Activated CD8-positive, alpha-beta T cell treated with anti-CD3 and anti-CD28 coated beads for 36 hours (primary cell): ENCODE measurements at regions not wholly inside any gene's neighbourhood (a gene's known extent, or its start where the extent isn't known, plus 50 kb on each side); places are given as distances from the start of the nearest gene placed in this dataset.
"Not testable (repeated sequence)": the region's sequence is repeated elsewhere in the genome, so short reads cannot be mapped to it uniquely, and the experiment has no call there.

Source experiments
- ATAC-seq: fragments of 200-7000 bp; cut with Tn5 transposase; one replicate; pipeline ENCODE4 v1.10.0; 2021; ENCODE audit warnings: mild to moderate bottlenecking, moderate library complexity
- CTCF ChIA-PET: fragments of 350-600 bp; sonication (Branson Sonifier 250); formaldehyde crosslinking; loops from one replicate; lab custom pipeline; 2021; ENCODE audit warnings: antibody characterized with exemption; lab: Charles Lee
- POLR2A ChIA-PET: fragments of 350-600 bp; sonication (Branson Sonifier 250); formaldehyde crosslinking; loops from one replicate; lab custom pipeline; 2021; ENCODE audit warnings: antibody characterized with exemption; lab: Charles Lee
- DNase-seq: peaks from one replicate; pipeline ENCODE4 v3.0.0-alpha.2; 2020
- H3K27ac Mint-ChIP-seq: one replicate; pipeline ENCODE4 v1.8.0; 2021; ENCODE audit warnings: mild to moderate bottlenecking, mixed read lengths
- H3K27me3 Mint-ChIP-seq: one replicate; pipeline ENCODE4 v1.8.0; 2021; ENCODE audit warnings: mixed read lengths
- H3K36me3 Mint-ChIP-seq: one replicate; pipeline ENCODE4 v1.8.0; 2021; ENCODE audit warnings: low read depth, mixed read lengths
- H3K4me1 Mint-ChIP-seq: one replicate; pipeline ENCODE4 v1.8.0; 2021; ENCODE audit warnings: low read depth, mixed read lengths
- H3K4me3 Mint-ChIP-seq: one replicate; pipeline ENCODE4 v1.8.0; 2021; ENCODE audit warnings: mild to moderate bottlenecking, moderate library complexity, mixed read lengths
- H3K9me3 Mint-ChIP-seq: one replicate; pipeline ENCODE4 v1.8.0; 2021; ENCODE audit warnings: mixed read lengths
- intact Hi-C: fragments of 100-400 bp; cut with micrococcal nuclease; formaldehyde crosslinking; loops from one replicate; pipeline ENCODE4 v1.10.0; 2022
- TF ChIP-seq, protein P1 (sequence below): fragments of 200-600 bp; IDR thresholded peaks from one replicate; pipeline ENCODE4 v1.8.0; 2022; ENCODE audit warnings: antibody characterized with exemption, mild to moderate bottlenecking

DNA sequence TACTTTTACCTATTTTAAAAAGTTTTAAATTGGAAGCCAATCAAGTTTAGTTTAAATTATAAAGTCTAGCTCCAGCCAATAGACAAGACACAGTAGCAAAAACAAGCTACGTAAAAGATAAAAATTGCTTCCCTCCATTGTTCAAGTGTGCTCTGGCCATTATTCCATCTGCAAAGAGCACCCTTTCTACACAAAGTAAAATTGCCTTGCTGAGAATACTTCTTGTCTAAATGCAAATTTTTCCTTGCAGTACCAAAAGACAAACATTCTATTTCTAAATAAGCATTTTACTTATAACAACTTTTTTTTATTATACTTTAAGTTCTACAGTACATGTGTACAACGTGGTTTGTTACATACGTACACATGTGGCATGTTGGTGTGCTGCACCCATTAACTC is 75.9 kb upstream of the ZNF746 start:
- ATAC-seq (no peak), DNase-seq (no peak)
- CTCF ChIA-PET: no interaction called here
- intact Hi-C loops: no loop called here
- Mint-ChIP-seq H3K9me3 (peaks cover 58% of the 10 kb centered on the region), H3K27me3 (no peaks in the 10 kb centered on the region), H3K4me3 (no peak overlapping the region), H3K27ac (no peak overlapping the region), H3K4me1 (peaks cover 1% of the 10 kb centered on the region), H3K36me3 (peaks cover 51% of the 10 kb centered on the region)
- TF ChIP-seq, protein P1, sequence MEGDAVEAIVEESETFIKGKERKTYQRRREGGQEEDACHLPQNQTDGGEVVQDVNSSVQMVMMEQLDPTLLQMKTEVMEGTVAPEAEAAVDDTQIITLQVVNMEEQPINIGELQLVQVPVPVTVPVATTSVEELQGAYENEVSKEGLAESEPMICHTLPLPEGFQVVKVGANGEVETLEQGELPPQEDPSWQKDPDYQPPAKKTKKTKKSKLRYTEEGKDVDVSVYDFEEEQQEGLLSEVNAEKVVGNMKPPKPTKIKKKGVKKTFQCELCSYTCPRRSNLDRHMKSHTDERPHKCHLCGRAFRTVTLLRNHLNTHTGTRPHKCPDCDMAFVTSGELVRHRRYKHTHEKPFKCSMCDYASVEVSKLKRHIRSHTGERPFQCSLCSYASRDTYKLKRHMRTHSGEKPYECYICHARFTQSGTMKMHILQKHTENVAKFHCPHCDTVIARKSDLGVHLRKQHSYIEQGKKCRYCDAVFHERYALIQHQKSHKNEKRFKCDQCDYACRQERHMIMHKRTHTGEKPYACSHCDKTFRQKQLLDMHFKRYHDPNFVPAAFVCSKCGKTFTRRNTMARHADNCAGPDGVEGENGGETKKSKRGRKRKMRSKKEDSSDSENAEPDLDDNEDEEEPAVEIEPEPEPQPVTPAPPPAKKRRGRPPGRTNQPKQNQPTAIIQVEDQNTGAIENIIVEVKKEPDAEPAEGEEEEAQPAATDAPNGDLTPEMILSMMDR: no peak
- POLR2A ChIA-PET: interaction anchor here (0.6 kb wide), 1 partner anchor 153 kb away, joined by 3 read pairs; no protein-coding TSS in a partner anchor

DNA sequence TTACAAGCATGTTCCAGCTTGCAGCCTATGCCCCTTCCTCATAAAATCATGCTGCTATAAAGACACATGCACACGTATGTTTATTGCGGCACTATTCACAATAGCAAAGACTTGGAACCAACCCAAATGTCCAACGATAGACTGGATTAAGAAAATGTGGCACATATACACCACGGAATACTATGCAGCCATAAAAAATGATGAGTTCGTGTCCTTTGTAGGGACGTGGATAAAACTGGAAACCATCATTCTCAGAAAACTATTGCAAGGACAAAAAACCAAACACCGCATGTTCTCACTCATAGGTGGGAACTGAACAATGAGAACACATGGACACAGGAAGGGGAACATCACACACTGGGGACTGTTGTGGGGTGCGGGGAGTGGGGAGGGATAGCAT is 75.3 kb upstream of the ZNF746 start:
- H3K27ac Mint-ChIP-seq, H3K4me1 Mint-ChIP-seq, H3K27me3 Mint-ChIP-seq, DNase-seq, H3K4me3 Mint-ChIP-seq, intact Hi-C loops, CTCF ChIA-PET, ATAC-seq: not testable (repeated sequence)
- POLR2A ChIA-PET: interaction anchor here (0.6 kb wide), 1 partner anchor 154 kb away, joined by 3 read pairs; no protein-coding TSS in a partner anchor
- Mint-ChIP-seq H3K9me3 (peaks cover 56% of the 10 kb centered on the region), H3K36me3 (peaks cover 51% of the 10 kb centered on the region)

DNA sequence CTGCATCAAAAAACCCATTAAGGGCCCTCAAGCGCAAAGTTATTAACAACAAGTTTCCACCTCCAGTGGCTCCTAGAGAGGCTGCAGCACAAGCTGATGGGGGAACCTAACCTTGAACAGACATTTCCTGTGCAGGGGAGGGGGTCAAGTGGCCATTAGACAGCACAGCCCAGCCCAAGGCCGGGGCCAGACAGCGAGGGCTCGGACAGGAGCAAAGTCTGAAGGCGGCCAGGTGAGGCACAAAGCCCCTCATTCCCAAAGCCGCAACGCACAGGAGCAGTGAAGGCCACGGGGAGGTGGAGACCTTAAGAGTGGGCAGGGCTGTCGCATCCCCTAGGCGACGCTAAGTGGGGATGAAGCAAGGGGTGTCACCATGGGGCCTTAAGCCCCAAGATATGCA is 73.2 kb upstream of the ZNF746 start:
- Mint-ChIP-seq H3K4me1 (peaks cover 6% of the 10 kb centered on the region), H3K4me3 (no peak overlapping the region), H3K27ac (no peak overlapping the region), H3K36me3 (peaks cover 64% of the 10 kb centered on the region), H3K27me3 (no peaks in the 10 kb centered on the region), H3K9me3 (peaks cover 50% of the 10 kb centered on the region)
- ChIA-PET POLR2A (no interaction called here), CTCF (no interaction called here)
- TF ChIP-seq, protein P1: no peak
- DNase-seq (no peak), ATAC-seq (no peak)
- intact Hi-C loops: no loop called here

DNA sequence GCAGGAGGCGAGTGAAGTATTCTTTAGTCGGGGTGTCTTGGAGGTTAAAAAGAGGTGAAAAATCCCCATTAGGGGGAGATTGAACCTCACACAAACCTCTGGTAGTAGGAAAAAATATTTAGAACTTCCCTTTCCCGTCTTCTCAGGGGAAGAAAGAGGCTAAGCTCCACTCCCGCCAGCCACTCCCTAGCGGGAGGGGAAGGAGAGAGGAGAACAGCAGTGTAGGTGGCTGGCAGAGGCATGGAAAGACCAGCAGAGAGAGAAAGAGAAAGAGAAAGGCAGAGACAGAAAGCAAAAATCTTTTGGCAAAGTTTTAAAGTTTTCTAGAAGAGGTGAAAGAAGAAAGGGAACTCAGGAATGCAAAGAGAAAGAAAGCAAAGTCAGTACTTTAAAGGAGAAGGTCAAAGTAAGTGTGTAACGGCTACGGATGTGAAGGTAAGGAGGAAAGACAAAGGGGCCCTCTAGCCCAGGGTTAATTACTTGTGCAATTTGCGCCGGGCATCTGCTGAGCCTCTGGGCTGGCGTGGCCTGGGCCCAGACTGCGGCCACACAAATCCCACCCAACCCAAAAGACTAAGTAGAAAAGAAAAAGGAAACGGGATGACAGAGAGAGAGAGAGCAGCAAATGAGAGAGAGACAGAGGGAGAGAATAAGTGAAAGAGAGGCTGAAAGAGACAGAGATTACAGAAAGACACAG is 72.3 kb upstream of the ZNF746 start:
- H3K27ac Mint-ChIP-seq: no peak overlapping the region

GRCh38 chr7:149569025-149569725 is 71.6 kb upstream of the ZNF746 start:
- Mint-ChIP-seq H3K4me3 (no peak overlapping the region), H3K4me1 (peaks cover 11% of the 10 kb centered on the region), H3K27ac (no peak overlapping the region), H3K36me3 (peaks cover 74% of the 10 kb centered on the region), H3K27me3 (no peaks in the 10 kb centered on the region), H3K9me3 (peaks cover 47% of the 10 kb centered on the region)
- TF ChIP-seq, protein P1: no peak
- CTCF ChIA-PET: interaction anchor here (0.8 to 1.3 kb wide), 3 partner anchors 12 to 173 kb away, joined by 3 read pairs; no protein-coding TSS in a partner anchor
- POLR2A ChIA-PET: no interaction called here
- intact Hi-C loops: no loop called here
- DNase-seq: no peak
- ATAC-seq: no peak

More for the DNA sequence above, 72.3 kb upstream of the ZNF746 start:
- ChIA-PET POLR2A (no interaction called here), CTCF (interaction anchor here (1.3 kb wide), 1 partner anchor 11 kb away, joined by 3 read pairs; no protein-coding TSS in a partner anchor)
- H3K36me3 Mint-ChIP-seq: peaks cover 67% of the 10 kb centered on the region
- H3K4me3 Mint-ChIP-seq: no peak overlapping the region
- peaks cover 50% of the 10 kb centered on the region for H3K9me3 Mint-ChIP-seq
- TF ChIP-seq, protein P1: no peak
- ATAC-seq: no peak
- no peaks in the 10 kb centered on the region for H3K27me3 Mint-ChIP-seq
- DNase-seq: no peak
- intact Hi-C loops: no loop called here
- H3K4me1 Mint-ChIP-seq: peaks cover 11% of the 10 kb centered on the region
